CD4-positive, alpha-beta T cell treated with Interleukin-4 for 4 hours (primary cell): ENCODE measurements at regions not wholly inside any gene's neighbourhood (a gene's known extent, or its start where the extent isn't known, plus 50 kb on each side); places are given as distances from the start of the nearest gene placed in this dataset.
"Not testable (repeated sequence)": the region's sequence is repeated elsewhere in the genome, so short reads cannot be mapped to it uniquely, and the experiment has no call there.

Experiments
- DNase-seq: peaks from one replicate; pipeline ENCODE4 v3.0.0-alpha.2; 2020

- DNase-seq: not testable (repeated sequence)
Measured at GRCh38 chr13:70208968-70209367, 100.7 kb upstream of the KLHL1 start.

GRCh38 chr13:70206671-70207070, 98.4 kb upstream of the KLHL1 start:
- no peak for DNase-seq

DNA sequence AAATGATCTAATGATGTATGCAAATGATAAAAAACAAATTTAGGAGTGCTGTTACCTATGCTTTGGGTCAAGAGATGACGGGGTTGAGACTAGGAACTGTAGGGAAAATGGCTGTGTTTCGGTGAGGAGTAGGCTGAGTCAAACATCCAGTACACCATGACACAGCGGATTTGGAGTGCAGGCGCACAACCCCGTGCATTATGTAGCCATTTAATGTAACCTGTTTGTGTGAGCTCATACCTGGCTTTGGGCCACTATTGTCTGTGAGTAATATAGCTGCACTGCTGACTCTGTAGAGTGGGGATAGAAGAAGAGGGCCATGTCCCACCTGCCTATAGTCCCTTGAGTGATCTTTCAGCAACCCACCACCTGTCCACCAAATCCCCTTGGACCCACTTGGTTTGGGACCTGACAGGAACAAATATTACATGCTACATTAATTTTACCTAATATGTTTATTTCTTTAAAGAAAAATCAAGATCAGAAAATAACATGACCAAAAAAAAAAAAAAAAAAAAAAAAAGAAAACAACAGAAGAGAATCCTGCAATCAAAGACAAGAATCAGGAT, 95.5 kb upstream of the KLHL1 start:
- no peak for DNase-seq

DNA sequence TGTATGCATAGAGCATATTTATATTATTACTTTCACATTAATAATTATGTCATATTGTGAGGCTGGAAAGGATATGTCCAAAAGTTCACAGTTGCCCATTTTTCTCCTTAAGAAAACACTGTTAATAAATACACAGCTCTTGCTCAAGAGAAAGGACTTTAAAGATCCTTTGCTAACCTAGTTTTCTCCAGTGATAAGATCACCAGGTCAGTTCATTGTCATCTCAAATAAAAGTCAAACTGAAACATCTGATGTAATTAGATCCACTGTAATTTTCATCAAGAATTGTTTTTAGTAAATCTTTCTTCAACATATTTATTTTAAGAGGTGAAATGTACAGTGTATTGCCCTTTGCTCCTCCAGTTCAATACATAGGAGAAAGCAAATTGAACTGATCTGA, 82.8 kb upstream of the KLHL1 start:
- no peak for DNase-seq

DNA sequence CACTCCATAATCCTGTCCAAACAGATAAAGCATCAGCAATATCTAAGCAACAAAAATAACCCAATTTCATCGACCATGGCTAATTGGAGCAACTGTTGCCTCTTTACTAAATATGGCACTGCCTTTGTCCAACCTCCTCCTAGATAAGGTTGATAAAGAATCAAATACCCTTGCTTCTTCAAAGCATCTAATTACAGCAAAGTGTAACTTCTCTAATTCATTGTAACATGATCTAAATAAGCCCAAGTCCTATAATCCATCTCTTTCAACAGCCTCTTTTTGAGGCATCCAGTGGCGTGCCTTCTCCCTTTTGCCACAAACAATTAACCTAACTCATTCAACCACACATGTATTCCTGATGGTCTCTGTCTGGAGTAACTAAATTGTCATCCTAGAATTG, 81.7 kb upstream of the KLHL1 start:
- no peak for DNase-seq

- DNase-seq: no peak
Measured at GRCh38 chr13:70188567-70188966, 80.3 kb upstream of the KLHL1 start.

GRCh38 chr13:70183041-70183440, 74.8 kb upstream of the KLHL1 start:
- no peak for DNase-seq
